Activated CD4-positive, alpha-beta T cell treated with anti-CD3 and anti-CD28 coated beads for 48 hours (primary cell): ENCODE measurements at regions not wholly inside any gene's neighbourhood (a gene's known extent, or its start where the extent isn't known, plus 50 kb on each side); places are given as distances from the start of the nearest gene placed in this dataset.
"Not testable (repeated sequence)": the region's sequence is repeated elsewhere in the genome, so short reads cannot be mapped to it uniquely, and the experiment has no call there.

Experiments
- DNase-seq: peaks from one replicate; pipeline ENCODE4 v3.0.0-alpha.2; 2020

- DNase-seq = no peak
Measured at GRCh38 chr11:129503646-129504045, 128.0 kb downstream of the BARX2 start.

- DNase-seq = no peak
Measured at GRCh38 chr11:129505266-129505665, 129.6 kb downstream of the BARX2 start.

GRCh38 chr11:129508163-129508562, 132.5 kb downstream of the BARX2 start:
- DNase-seq = no peak

DNA sequence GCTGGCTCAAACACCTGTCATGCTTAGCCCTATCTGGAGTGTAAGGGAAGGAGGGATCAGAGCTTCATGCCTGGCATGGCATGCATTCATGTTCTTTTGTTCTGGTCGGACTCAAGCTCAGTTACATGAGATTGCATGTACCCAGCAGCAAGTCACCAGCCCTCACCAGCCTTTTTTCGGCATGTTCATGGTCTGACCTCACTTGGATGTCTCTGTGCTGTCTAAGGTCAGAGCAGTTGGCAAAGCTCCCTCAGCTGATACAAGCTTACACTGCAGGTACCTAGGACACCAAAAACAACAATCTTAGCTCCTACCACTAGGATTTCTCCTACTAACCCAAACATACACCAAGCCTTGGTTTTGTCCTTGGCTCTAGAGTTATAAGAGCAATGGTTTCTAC, 152.6 kb downstream of the BARX2 start:
- DNase-seq = no peak

DNA sequence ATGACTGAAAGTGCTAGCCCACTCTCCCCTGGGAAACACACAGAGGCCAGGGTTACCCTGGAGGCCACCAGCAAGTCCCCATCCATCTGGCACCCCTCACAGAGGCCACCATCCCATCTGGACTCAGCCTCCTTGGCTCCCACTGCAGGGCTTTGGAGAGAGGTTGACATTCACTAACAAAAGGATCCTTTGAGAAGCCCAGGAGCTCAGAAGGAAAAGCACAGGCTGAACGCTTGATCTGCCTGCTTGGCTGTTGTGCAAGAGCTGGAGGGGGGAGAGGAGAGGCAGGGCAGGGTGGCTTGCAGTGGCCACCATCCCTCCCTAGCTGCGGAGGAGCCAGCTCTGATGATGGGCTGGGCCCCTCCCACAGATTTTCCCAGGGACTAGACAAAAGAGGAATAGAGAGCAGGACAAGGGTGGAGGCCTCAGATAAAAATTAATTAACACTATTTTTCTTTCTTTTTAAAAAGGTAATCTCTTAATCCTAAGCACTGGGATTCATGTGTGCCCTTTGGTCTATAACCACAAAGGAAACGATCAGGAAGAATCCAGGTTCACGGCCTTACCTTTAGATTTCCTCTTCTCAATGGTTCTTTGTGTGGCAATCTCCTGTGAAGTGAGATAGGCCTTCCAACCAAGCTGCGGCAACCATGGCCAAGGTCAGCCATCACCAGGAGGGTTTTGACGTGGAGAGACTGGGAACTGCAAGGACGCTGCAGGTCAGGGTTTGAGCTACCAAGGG, 154.7 kb downstream of the BARX2 start:
- no peak for DNase-seq

- DNase-seq = no peak
Measured at GRCh38 chr11:129533395-129533794, 157.7 kb downstream of the BARX2 start.

GRCh38 chr11:129536338-129536737, 160.7 kb downstream of the BARX2 start:
- no peak for DNase-seq

DNA sequence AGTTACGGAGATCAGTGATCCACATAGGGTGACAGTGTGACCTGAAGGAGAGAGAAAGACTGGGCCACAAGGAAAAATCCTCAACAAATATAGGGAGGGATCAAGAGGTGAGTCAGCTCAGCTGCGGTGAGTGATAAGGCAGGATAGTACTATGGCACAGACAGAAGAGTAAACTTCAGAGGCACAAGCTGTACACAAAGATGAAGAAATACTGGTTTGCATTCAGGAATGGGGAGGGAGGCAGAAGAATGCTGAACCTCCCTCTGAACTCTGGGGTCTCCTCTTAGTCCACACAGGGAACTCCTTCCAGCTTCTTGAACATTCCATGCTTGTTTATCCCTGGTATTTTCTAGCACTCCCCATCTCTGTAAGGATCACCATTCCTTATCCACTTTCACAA, 162.7 kb downstream of the BARX2 start:
- DNase-seq = no peak

GRCh38 chr11:129543515-129544290, 168.1 kb downstream of the BARX2 start:
- no peak for DNase-seq

- no peak for DNase-seq
Measured at GRCh38 chr11:129544691-129545090, 169.0 kb downstream of the BARX2 start.

DNA sequence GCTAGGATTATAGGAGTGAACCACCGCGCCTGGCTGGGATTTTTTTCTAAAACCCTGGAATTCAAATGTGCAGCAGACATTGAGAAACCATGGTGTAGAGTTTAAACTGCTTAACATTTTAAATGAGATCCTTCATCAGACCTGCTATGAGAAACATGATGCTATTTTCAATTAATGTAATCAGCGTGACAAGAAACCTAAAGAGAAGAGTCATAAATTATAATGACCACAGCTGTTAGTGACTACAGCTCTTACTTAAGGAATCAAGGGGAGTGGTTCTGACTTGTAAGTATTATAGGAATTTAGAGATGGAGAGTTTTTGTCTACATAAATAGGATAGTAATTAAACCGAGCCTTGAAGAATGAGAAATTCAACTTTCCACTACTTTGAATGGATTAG, 170.6 kb downstream of the BARX2 start:
- DNase-seq = no peak

GRCh38 chr11:129557421-129557820, 181.8 kb downstream of the BARX2 start:
- DNase-seq = no peak

GRCh38 chr11:129569007-129569406, 193.4 kb downstream of the BARX2 start:
- DNase-seq = no peak

DNA sequence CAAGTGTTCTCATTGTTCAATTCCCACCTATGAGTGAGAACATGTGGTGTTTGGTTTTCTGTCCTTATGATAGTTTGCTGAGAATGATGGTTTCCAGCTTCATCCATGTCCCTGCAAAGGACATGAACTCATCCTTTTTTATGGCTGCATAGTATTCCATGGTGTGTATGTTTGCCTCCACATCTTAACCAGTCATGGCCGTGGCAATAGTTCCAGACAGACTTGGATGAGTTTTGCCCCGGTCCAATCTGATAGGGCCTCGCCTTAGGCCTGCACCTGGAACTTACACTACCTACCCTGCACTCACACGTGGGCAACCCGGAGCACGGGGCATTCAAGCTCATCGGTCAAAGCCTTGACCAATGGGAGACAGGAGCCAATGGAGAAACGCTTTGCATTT, 197.0 kb downstream of the BARX2 start:
- DNase-seq = not testable (repeated sequence)

GRCh38 chr11:129573161-129573560, 197.5 kb downstream of the BARX2 start:
- no peak for DNase-seq

- DNase-seq = no peak
Measured at GRCh38 chr11:129574431-129574830, 198.8 kb downstream of the BARX2 start.

DNA sequence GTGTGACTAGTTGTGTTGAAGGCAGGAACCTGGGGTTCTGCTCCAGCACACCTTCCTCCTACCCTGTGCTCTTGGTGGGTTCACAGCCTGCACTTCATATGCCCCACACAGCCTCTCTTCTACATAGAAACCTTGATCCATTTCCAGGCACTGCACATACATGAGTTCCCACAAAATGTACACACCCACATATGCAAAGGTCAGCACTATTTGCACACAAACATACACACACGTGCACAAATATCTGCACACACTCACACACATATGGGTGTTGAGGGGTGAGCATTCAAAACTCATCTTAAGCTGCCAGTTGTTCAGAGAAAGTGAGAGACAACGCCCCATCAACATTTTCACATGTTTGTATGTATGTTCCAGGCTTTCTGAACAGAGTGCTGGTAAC, 201.0 kb downstream of the BARX2 start:
- DNase-seq = no peak

GRCh38 chr11:129578006-129578405, 202.4 kb downstream of the BARX2 start:
- no peak for DNase-seq

GRCh38 chr11:129580278-129580677, 204.6 kb downstream of the BARX2 start:
- no peak for DNase-seq

- no peak for DNase-seq
Measured at GRCh38 chr11:129584316-129584715, 208.7 kb downstream of the BARX2 start.

DNA sequence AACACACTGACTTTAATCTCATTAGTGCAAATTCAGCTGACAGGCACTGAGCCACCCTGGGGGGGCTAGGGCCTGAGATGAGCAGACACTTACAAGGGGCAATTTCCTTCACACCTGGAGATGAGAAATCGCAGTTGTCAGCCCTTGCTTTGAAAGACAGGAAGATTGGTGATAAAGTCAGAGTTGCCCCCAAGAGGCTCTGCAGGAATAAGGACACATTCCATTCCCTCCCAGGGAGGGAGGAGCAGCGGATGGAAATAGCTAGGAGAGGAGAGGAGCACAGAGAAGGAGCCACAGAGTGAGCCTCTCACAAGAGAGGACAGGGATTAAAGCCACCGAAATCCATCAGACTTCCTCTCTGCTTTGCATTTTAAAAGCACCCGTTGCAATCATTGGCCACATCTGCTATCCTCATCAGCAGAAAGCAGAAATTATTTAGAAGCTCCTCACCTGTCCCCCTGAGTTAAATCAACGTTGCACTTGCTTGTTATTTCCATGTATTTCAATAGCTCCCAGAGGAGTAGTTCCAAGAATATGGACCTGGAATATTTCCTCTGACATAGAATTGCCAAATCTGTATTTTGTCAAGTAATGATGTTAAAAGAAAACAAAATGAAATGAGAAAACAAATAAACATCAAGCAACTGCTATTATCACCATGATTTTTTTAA, 213.7 kb downstream of the BARX2 start:
- DNase-seq = no peak

GRCh38 chr11:129590030-129590752, 214.5 kb downstream of the BARX2 start:
- no peak for DNase-seq
